AG04450 (cell line): ENCODE measurements at regions not wholly inside any gene's neighbourhood (a gene's known extent, or its start where the extent isn't known, plus 50 kb on each side); places are given as distances from the start of the nearest gene placed in this dataset.

Experiments
- CTCF ChIA-PET: fragments of 300-600, 350-600 bp; formaldehyde crosslinking; extraction: SDS; loops from one replicate; lab custom pipeline; 2022; ENCODE audit warnings: antibody characterized with exemption, inconsistent platforms; lab: Charles Lee
- POLR2A ChIA-PET: fragments of 350-600 bp; formaldehyde crosslinking; extraction: SDS; loops from one replicate; lab custom pipeline; 2021; ENCODE audit warnings: antibody characterized with exemption, inconsistent platforms; lab: Yijun Ruan, JAX
- DNase-seq: peaks from one replicate; pipeline ENCODE4 v3.0.0-alpha.2; 2011; ENCODE audit warnings: low read depth, low spot score
- H3K27ac ChIP-seq: one replicate; pipeline ENCODE4 v1.5.1; 2012; ENCODE audit warnings: low read depth, low read length, control low read depth
- H3K27me3 ChIP-seq: one replicate; pipeline ENCODE4 v1.6.0; 2012; ENCODE audit warnings: low read length; ENCODE audit not compliant: control insufficient read depth, insufficient read depth
- H3K4me3 ChIP-seq: 2 replicates; pipeline ENCODE4 v1.5.1; 2011; ENCODE audit warnings: mild to moderate bottlenecking, low read depth, low read length, control low read depth
- H3K9me3 ChIP-seq: 2 replicates; pipeline ENCODE4 v1.5.1; 2012; ENCODE audit warnings: low read length; ENCODE audit not compliant: control insufficient read depth, insufficient read depth
- CTCF ChIP-seq: IDR thresholded peaks from 2 replicates; pipeline ENCODE4 v1.5.1; 2011; ENCODE audit warnings: low read depth, low read length, control low read depth, inconsistent platforms

- CTCF ChIA-PET = no interaction called here
- no peak overlapping the region for H3K27ac ChIP-seq
- POLR2A ChIA-PET = no interaction called here
- no peaks in the 10 kb centered on the region for H3K9me3 ChIP-seq
- no peak for DNase-seq
- no peaks in the 10 kb centered on the region for H3K27me3 ChIP-seq
- peak; percentile 22 for TF ChIP-seq CTCF
- no peak overlapping the region for H3K4me3 ChIP-seq
Measured at GRCh38 chr14:88929656-88930436, 105.4 kb downstream of the TTC8 start.

GRCh38 chr14:88931321-88932110 lies 107.1 kb downstream of the TTC8 start:
- Histone ChIP-seq H3K4me3 (no peak overlapping the region), H3K9me3 (no peaks in the 10 kb centered on the region), H3K27me3 (no peaks in the 10 kb centered on the region), H3K27ac (no peak overlapping the region)
- CTCF ChIA-PET = no interaction called here
- no peak for DNase-seq
- no peak for TF ChIP-seq CTCF
- POLR2A ChIA-PET = no interaction called here

GRCh38 chr14:88933191-88933590 lies 108.7 kb downstream of the TTC8 start:
- ChIA-PET CTCF (no interaction called here), POLR2A (no interaction called here)
- no peak for TF ChIP-seq CTCF
- Histone ChIP-seq H3K27ac (no peak overlapping the region), H3K9me3 (no peaks in the 10 kb centered on the region), H3K4me3 (no peak overlapping the region), H3K27me3 (no peaks in the 10 kb centered on the region)
- DNase-seq = no peak

- DNase-seq = peak; percentile 20
- POLR2A ChIA-PET = no interaction called here
- CTCF ChIA-PET = interaction anchor here (0.6 to 1.1 kb wide), 2 partner anchors 93 to 127 kb away, joined by 3 read pairs; no protein-coding TSS in a partner anchor
- no peak for TF ChIP-seq CTCF
- H3K9me3 ChIP-seq = no peaks in the 10 kb centered on the region
- no peak overlapping the region for H3K4me3 ChIP-seq
- no peaks in the 10 kb centered on the region for H3K27me3 ChIP-seq
- no peak overlapping the region for H3K27ac ChIP-seq
Measured at GRCh38 chr14:88934351-88934806, 109.9 kb downstream of the TTC8 start.

GRCh38 chr14:88935083-88935482 lies 110.6 kb downstream of the TTC8 start:
- Histone ChIP-seq H3K27me3 (no peaks in the 10 kb centered on the region), H3K9me3 (no peaks in the 10 kb centered on the region), H3K27ac (no peak overlapping the region), H3K4me3 (no peak overlapping the region)
- no peak for DNase-seq
- ChIA-PET POLR2A (no interaction called here), CTCF (no interaction called here)
- TF ChIP-seq CTCF = no peak
